Brain microvascular endothelial cell (primary cell): ENCODE measurements at regions not wholly inside any gene's neighbourhood (a gene's known extent, or its start where the extent isn't known, plus 50 kb on each side); places are given as distances from the start of the nearest gene placed in this dataset.

Experiments
- DNase-seq: peaks from one replicate; pipeline ENCODE4 v3.0.0-alpha.2; 2020
- H3K27ac ChIP-seq: fragments of 250-450 bp; sonication (Bioruptor Pico); 2 replicates; pipeline ENCODE4 v1.5.1; 2020; ENCODE audit warnings: mild to moderate bottlenecking, moderate library complexity
- H3K27me3 ChIP-seq: fragments of 250-450 bp; sonication (Bioruptor Pico); replicated peaks from 2 replicates; pipeline ENCODE4 v1.5.1; 2020; ENCODE audit warnings: mild to moderate bottlenecking
- H3K36me3 ChIP-seq: fragments of 250-450 bp; sonication (Bioruptor Pico); replicated peaks from 2 replicates; pipeline ENCODE4 v1.5.1; 2020; ENCODE audit warnings: mild to moderate bottlenecking
- H3K4me3 ChIP-seq: 2 replicates; pipeline ENCODE4 v1.5.1; 2011; ENCODE audit warnings: low read depth, mild to moderate bottlenecking, control low read depth, low read length, moderate library complexity
- CTCF ChIP-seq: IDR thresholded peaks from 2 replicates; pipeline ENCODE4 v1.5.1; 2011; ENCODE audit warnings: low read depth, mild to moderate bottlenecking, moderate library complexity, low read length, control low read depth, inconsistent platforms; ENCODE audit errors: missing control alignments
- in situ Hi-C: cut with HindIII; loops from 2 replicates; pipeline ENCODE4 v1.10.0; 2017; ENCODE audit warnings: low sequenced_read_pairs, low pct_ligation_motif_present

- no peak for DNase-seq
- no peak for TF ChIP-seq CTCF
- H3K4me3 ChIP-seq: no peak overlapping the region
- H3K27me3 ChIP-seq: no peaks in the 10 kb centered on the region
- H3K27ac ChIP-seq: no peak overlapping the region
- H3K36me3 ChIP-seq: no peaks in the 10 kb centered on the region
- in situ Hi-C loops: no loop called here
Observed at GRCh38 chr5:67409126-67409777, 212.7 kb upstream of the CD180 start.

DNA sequence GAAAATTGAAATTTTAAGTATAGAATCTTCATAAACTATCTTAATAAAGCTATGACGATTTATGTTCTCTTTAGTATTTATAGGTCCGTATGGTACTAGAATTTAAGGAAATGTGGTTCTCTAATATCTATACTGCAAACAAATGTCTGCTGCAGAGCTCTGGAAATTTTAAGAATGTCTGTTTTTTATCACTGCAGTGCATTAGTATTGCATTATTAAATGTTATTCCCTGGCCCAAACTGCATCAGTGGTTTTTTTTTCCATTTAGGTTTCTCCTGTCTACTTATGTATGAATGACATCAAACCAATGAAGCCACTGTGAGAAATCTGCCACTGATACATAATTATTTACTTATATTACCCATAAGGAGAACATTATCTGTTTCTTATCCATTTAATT is 211.4 kb upstream of the CD180 start:
- no peaks in the 10 kb centered on the region for H3K27me3 ChIP-seq
- no peak for TF ChIP-seq CTCF
- in situ Hi-C loops: no loop called here
- H3K4me3 ChIP-seq: no peak overlapping the region
- no peak overlapping the region for H3K27ac ChIP-seq
- no peak for DNase-seq
- H3K36me3 ChIP-seq: no peaks in the 10 kb centered on the region

DNA sequence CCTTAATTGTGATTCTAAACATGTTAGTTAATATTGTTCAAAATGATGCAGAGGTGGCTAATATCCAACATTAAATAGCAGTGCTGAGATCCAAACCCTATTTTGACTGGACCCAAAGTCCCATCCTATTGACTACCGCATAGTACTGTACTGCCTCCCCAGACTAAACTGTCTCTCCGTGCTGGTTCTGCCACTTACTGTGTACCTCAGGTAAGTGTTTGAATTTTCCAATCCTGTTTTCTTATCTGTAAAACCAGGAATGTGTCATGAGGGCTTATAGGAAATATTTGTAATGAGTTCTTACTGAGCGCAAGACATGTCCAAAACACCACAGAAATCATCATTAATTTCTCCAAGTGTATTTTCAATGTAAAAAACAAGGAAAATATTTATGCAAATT is 209.2 kb upstream of the CD180 start:
- Histone ChIP-seq H3K4me3 (no peak overlapping the region), H3K27ac (no peak overlapping the region), H3K27me3 (no peaks in the 10 kb centered on the region), H3K36me3 (no peaks in the 10 kb centered on the region)
- TF ChIP-seq CTCF: no peak
- no peak for DNase-seq
- in situ Hi-C loops: no loop called here

GRCh38 chr5:67405101-67405364 is 208.4 kb upstream of the CD180 start:
- Histone ChIP-seq H3K27ac (peak overlapping the region; percentile 43), H3K4me3 (no peak overlapping the region), H3K36me3 (no peaks in the 10 kb centered on the region), H3K27me3 (no peaks in the 10 kb centered on the region)
- in situ Hi-C loops: no loop called here
- TF ChIP-seq CTCF: no peak
- no peak for DNase-seq

GRCh38 chr5:67404256-67405100 is 207.9 kb upstream of the CD180 start:
- H3K4me3 ChIP-seq: no peak overlapping the region
- in situ Hi-C loops: no loop called here
- H3K27me3 ChIP-seq: no peaks in the 10 kb centered on the region
- no peak for TF ChIP-seq CTCF
- DNase-seq: peak; percentile 31
- peak overlapping the region; percentile 43 for H3K27ac ChIP-seq
- H3K36me3 ChIP-seq: no peaks in the 10 kb centered on the region
